NB4 (cell line): ENCODE measurements at regions not wholly inside any gene's neighbourhood (a gene's known extent, or its start where the extent isn't known, plus 50 kb on each side); places are given as distances from the start of the nearest gene placed in this dataset.

ENCODE experiments used
- DNase-seq: peaks from one replicate; pipeline ENCODE4 v3.0.0; 2010; ENCODE audit warnings: low read depth
- H3K4me3 ChIP-seq: one replicate; pipeline ENCODE4 v1.5.1; 2011; ENCODE audit warnings: mild to moderate bottlenecking, low read depth, low read length, moderate library complexity
- MAX ChIP-seq: IDR thresholded peaks from 2 replicates; pipeline ENCODE4 v1.6.1; 2011; ENCODE audit warnings: low read depth, low read length
- MYC ChIP-seq: IDR thresholded peaks from 2 replicates; pipeline ENCODE4 v1.6.1; 2011; ENCODE audit warnings: low read depth, low read length
- POLR2A ChIP-seq: IDR thresholded peaks from 2 replicates; pipeline ENCODE4 v1.6.1; 2011; ENCODE audit warnings: mild to moderate bottlenecking; ENCODE audit not compliant: insufficient read length; ENCODE audit errors: extremely low read depth
- TF ChIP-seq, protein P1 (sequence below): IDR thresholded peaks from one replicate; pipeline ENCODE4 v1.5.1; 2012; ENCODE audit warnings: low read depth, low read length

- TF ChIP-seq POLR2A (no peak), MYC (no peak), MAX (no peak)
- TF ChIP-seq, protein P1, sequence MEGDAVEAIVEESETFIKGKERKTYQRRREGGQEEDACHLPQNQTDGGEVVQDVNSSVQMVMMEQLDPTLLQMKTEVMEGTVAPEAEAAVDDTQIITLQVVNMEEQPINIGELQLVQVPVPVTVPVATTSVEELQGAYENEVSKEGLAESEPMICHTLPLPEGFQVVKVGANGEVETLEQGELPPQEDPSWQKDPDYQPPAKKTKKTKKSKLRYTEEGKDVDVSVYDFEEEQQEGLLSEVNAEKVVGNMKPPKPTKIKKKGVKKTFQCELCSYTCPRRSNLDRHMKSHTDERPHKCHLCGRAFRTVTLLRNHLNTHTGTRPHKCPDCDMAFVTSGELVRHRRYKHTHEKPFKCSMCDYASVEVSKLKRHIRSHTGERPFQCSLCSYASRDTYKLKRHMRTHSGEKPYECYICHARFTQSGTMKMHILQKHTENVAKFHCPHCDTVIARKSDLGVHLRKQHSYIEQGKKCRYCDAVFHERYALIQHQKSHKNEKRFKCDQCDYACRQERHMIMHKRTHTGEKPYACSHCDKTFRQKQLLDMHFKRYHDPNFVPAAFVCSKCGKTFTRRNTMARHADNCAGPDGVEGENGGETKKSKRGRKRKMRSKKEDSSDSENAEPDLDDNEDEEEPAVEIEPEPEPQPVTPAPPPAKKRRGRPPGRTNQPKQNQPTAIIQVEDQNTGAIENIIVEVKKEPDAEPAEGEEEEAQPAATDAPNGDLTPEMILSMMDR = no peak
- H3K4me3 ChIP-seq = no peak overlapping the region
- no peak for DNase-seq
These were observed 352.8 kb upstream of the FAM174A start for GRCh38 chr5:100182402-100182801.

- no peak for TF ChIP-seq MAX
- no peak for DNase-seq
- H3K4me3 ChIP-seq = no peak overlapping the region
These were observed 359.8 kb upstream of the FAM174A start for GRCh38 chr5:100175346-100175745.

GRCh38 chr5:100165309-100165708, 369.9 kb upstream of the FAM174A start:
- no peak overlapping the region for H3K4me3 ChIP-seq
- TF ChIP-seq POLR2A (no peak), MAX (no peak), MYC (no peak)
- DNase-seq = no peak

- DNase-seq = no peak
- TF ChIP-seq POLR2A (no peak), MAX (no peak), MYC (no peak)
- TF ChIP-seq, protein P1 = no peak
- no peak overlapping the region for H3K4me3 ChIP-seq
These were observed 373.3 kb upstream of the FAM174A start for GRCh38 chr5:100161868-100162267.

DNA sequence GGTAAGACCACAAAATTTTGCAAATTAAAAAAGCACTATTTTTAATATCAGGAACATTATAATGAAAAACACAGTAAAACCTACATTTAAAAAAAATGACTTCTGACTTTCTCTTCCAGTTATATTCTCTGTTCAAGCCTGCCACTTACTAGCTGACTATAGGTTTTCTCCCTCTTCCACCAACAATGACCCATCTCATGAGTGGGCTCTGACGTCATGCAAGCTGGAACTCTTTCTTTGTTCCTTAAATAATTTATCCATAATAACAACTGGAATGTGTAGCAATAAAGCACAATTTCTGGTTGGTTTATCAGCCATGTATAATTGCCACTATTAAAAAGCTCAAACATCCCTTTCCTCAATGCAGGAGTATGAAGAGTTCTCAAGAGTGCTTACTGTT, 378.1 kb upstream of the FAM174A start:
- no peak for DNase-seq
- TF ChIP-seq POLR2A (no peak), MYC (no peak), MAX (no peak)
- TF ChIP-seq, protein P1 = no peak
- no peak overlapping the region for H3K4me3 ChIP-seq

DNA sequence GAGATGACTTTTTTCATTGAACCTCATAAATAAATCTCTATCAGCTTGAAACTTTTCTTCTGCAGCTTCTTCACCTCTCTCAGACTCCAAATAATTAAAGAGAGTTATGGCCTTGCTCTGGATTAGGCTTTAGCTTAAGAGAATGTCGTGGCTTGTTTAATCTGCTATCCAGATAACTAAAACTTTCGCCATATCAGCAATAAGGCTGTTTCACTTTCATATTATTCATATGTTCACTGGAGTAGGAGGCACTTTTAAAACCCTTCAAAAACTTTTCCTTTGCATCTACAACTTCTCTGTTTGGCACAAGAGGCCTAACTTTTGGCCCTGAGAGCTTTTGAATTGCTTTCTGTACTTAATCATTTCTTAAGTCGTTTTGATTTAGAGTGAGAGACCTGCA, 386.9 kb upstream of the FAM174A start:
- no peak overlapping the region for H3K4me3 ChIP-seq
- TF ChIP-seq, protein P1 = no peak
- TF ChIP-seq MAX (no peak), MYC (no peak), POLR2A (no peak)
- DNase-seq = no peak

GRCh38 chr5:100142607-100143006, 392.6 kb upstream of the FAM174A start:
- DNase-seq = no peak
- no peak for TF ChIP-seq MYC
- no peak for TF ChIP-seq POLR2A
- TF ChIP-seq MAX = no peak
- TF ChIP-seq, protein P1 = no peak
- no peak overlapping the region for H3K4me3 ChIP-seq
